GM18907 (cell line): ENCODE measurements at regions not wholly inside any gene's neighbourhood (a gene's known extent, or its start where the extent isn't known, plus 50 kb on each side); places are given as distances from the start of the nearest gene placed in this dataset.
A peak's percentile ranks its signal among the peaks of the same experiment; 100 is the strongest.
"Not testable (repeated sequence)": the region's sequence is repeated elsewhere in the genome, so short reads cannot be mapped to it uniquely, and the experiment has no call there.

Experiments
- ATAC-seq: cut with Tn5 transposase; IDR thresholded peaks from one replicate; pipeline ENCODE4 v1.9.1; 2021; ENCODE audit warnings: mild to moderate bottlenecking, moderate library complexity; ENCODE audit not compliant: unreplicated experiment

- ATAC-seq, result no peak
Observed at GRCh38 chr4:127448986-127449385, 183.8 kb upstream of the INTU start.

DNA sequence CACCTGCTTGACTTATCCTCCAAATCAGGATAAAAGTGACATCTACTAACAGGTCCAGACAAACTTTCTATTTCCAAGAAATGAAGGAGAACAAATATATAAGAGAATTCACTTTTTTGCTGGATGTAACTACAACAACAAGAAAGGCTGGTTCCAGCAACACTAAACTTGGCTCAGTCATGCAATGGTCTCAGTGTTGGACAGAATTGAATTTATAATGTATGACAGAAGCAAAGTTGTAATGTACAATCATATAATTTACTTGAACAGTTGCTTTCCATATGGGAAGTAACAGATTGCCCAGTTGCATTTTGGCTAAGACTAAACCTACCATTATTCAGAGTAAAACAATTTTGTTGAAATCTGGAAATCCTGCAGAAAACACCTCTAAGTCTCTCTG is 183.3 kb upstream of the INTU start:
- no peak for ATAC-seq

DNA sequence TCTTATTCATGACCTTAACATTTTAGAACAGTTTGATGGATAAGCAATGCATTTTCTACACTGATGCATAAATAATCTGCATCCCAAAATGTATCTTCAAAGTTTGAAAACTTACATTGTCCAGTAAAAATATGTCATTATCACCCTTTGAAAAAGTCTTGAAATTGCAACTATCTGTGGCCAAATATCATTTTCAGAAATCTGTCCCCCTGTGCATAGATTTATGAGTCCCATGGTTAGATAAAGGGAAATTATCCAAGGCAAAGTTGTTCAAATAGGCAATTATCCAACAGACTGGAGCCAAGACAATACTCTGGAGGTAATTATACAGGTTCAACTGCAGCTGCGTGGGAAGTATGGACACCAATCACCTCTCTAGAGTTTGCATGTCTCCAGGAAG is 182.5 kb upstream of the INTU start:
- no peak for ATAC-seq

GRCh38 chr4:127463883-127464282 is 168.9 kb upstream of the INTU start:
- ATAC-seq, result no peak

DNA sequence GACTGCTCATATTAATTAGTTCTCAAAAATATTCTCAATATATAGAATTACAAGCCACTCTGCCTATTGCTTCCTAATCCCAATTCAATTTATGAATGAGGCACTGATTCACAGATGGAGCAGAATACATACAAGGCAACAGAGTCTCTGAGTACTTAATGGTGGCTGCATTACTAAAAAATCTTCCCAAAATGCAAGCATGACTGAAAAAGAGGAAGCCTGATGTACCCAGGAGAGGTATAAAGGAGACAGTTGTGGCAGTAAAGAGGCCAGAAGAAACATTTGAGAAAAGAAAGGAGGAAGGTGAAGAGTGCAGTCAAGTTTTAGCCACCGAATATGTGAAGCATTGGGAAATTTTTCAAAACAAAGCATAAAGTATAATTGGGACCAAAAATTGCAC is 163.2 kb upstream of the INTU start:
- ATAC-seq, result no peak

DNA sequence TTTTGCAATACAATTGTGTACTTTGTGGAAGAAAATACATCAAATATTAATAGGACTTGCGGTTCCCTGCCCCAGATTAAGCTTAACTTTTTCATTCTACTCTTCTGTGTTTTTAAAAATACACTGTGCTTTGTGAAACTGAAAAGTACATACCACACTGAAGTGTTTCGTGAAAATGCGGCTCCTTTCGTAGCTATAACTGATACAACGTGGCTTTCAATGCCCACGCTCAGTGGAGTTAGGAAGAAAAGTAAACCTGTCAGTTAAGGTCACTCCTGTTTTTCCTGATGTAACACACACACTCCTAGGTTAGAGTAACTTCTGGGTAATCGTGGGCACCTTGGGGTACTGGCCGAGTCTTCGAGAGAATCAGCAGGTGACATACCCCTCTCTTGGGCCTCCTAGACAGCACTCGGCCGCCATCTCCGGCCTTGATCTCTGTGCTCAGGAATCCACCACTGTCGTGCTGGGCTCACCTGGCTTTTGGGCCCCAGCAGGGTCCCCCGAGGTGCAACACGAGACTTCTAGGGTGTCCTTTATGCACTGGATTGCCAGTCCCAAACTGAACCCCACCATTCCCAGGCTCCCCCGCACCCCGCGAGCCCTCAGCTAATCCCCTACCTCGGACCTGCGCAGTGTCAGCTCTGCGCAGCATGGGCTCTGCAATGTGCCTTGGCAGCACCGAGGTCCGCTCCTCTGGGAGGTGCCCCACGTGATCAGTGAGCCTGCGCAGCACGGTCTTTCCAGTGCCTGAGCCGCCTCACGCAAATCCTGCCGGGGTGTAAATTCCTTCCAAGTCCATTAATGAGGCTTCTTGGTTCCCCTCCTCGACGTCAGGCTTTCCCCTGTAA is 162.6 kb upstream of the INTU start:
- no peak for ATAC-seq

DNA sequence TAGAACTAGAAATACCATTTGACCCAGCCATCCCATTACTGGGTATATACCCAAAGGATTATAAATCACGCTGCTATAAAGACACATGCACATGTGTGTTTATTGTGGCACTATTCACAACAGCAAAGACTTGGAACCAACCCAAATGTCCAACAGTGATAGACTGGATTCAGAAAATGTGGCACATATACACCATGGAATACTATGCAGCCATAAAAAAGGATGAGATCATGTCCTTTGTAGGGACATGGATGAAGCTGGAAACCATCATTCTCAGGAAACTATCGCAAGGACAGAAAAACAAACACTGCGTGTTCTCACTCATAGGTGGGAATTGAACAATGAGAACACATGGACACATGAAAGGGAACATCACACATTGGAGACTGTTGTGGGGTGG is 154.5 kb upstream of the INTU start:
- ATAC-seq, result not testable (repeated sequence)

DNA sequence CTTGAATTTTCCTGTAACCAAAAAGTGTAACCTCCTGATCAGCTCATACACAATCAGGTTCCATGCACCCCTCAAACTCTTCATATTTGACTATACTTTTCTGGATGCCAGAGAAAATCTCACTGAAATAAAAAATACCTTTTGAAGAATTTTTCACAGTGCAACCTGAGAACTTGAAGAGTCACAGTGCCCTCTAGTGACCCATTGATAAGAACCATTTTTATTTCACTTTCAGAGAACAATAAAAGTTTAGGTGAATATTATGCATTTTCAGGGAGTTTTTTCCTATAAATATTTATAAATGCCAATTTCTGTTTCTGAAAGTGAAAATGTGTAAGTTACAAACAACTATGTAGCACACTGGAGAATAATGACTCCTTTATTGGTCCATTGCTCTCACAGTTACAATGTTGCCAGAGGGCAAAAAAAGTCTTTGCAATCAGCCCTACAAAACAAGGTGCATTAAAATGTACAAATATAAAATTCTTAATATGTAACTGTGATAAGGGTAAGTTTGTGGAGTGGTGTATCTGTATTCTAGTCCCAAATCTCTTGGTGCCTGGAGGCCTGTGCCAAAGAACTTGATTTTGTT is 153.6 kb upstream of the INTU start:
- no peak for ATAC-seq

GRCh38 chr4:127482049-127482448 is 150.7 kb upstream of the INTU start:
- ATAC-seq, result no peak

GRCh38 chr4:127484117-127484516 is 148.6 kb upstream of the INTU start:
- no peak for ATAC-seq

- ATAC-seq, result no peak
Observed at GRCh38 chr4:127486248-127486647, 146.5 kb upstream of the INTU start.

GRCh38 chr4:127491571-127491970 is 141.2 kb upstream of the INTU start:
- no peak for ATAC-seq

DNA sequence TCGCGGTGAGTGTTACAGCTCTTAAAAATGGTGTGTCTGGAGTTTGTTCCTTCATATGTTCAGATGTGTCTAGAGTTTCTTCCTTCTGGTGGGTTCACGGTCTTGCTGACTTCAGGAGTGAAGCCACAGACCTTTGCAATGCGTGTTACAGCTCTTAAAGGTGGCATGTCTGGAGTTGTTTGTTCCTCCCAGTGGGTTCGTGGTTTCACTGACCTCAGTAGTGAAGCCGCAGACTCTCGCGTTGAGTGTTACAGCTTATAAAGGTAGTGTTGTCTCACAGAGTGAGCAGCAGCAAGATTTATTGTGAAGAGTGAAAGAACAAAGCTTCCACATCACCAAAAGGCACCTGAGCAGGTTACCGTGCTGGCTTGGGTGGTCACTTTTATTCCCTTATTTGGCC is 135.9 kb upstream of the INTU start:
- ATAC-seq, result not testable (repeated sequence)

DNA sequence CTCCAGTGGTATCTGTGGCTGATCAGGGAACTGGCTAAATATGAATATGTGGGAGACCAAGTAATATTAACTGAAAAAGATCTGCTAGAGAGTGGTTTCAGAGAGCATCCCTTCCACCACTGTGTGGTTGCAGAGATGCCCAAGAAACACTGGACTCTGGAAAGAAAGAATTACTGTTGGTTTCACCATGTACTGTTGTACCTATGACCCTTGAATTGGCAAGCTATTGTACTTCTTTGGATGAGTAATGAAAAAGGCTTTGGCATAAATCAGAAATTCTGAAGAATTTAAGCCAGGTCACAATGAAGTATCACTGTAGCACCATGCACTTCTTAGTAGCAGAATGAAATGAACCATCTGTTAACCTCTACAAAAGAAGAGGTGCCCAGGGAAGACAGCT is 134.4 kb upstream of the INTU start:
- ATAC-seq, result no peak

- no peak for ATAC-seq
Observed at GRCh38 chr4:127500242-127500641, 132.5 kb upstream of the INTU start.

DNA sequence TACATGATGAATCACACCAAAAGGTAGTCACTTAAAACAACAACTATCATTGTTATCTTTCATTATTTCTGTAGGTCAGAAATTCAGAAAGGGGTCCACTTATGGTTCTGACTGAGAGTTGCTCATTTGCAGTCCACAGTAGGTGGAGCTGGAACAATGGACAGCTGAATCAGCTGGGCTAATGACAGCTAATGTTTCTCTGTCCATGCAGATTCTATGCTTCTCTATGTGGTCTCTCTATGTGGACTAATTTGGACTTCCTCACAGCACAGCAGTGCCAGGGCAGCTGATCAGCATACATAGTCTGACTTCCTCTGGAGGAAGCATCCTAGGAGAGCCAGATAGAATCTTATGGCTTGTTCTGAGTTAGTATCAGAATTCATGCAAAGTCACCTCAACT is 131.7 kb upstream of the INTU start:
- ATAC-seq, result no peak

- ATAC-seq, result no peak
Observed at GRCh38 chr4:127503111-127503510, 129.6 kb upstream of the INTU start.

GRCh38 chr4:127505203-127505602 is 127.6 kb upstream of the INTU start:
- no peak for ATAC-seq

- peak; percentile 51 for ATAC-seq
Observed at GRCh38 chr4:127506283-127506682, 126.5 kb upstream of the INTU start.

GRCh38 chr4:127509155-127509554 is 123.6 kb upstream of the INTU start:
- no peak for ATAC-seq

DNA sequence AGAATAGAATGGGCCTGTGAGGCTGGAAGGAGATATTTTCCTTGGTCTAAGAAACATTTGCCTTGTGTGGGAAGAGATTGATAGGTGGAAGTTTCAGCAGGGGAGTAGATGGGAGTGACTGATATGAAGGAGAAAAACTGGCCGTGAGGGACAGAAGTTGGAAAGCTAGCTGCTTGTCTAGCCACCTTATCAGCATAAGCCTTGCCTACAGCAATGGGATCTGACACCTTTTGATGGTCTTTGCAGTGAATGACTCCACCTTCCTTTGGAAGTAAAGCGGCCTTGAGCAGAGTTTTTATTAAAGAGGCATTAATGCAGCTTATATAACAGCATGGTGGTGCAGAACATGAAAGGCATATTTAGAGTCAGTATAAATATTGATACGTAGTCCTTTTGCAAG is 120.1 kb upstream of the INTU start:
- not testable (repeated sequence) for ATAC-seq

- ATAC-seq, result not testable (repeated sequence)
Observed at GRCh38 chr4:127515259-127515658, 117.5 kb upstream of the INTU start.

- no peak for ATAC-seq
Observed at GRCh38 chr4:127518046-127518445, 114.7 kb upstream of the INTU start.
